Kidney tubule cell (primary cell): ENCODE measurements at regions not wholly inside any gene's neighbourhood (a gene's known extent, or its start where the extent isn't known, plus 50 kb on each side); places are given as distances from the start of the nearest gene placed in this dataset.
"Not testable (repeated sequence)": the region's sequence is repeated elsewhere in the genome, so short reads cannot be mapped to it uniquely, and the experiment has no call there.

Experiments
- DNase-seq: peaks from one replicate; pipeline ENCODE4 v3.0.0-alpha.2; 2018; ENCODE audit warnings: low spot score

DNA sequence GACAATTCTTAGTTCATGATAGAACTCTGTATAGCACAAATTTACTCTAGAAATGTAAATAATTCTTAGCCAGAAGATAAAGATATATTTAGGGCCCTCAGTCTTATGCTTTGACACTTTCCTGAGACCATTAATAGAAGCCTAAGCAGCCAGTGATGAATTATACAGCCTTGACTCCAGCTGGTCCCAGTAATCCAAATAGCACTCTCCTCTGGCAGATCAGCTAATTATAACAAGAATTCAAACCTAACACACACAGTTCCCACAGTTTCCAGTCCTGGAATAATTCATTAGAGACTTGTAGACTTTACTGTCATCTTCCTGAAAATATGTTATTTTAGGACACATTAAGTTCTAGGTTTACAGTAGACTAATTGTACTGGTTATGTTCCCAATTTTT is 50.4 kb downstream of the SHOC1 start:
- no peak for DNase-seq

DNA sequence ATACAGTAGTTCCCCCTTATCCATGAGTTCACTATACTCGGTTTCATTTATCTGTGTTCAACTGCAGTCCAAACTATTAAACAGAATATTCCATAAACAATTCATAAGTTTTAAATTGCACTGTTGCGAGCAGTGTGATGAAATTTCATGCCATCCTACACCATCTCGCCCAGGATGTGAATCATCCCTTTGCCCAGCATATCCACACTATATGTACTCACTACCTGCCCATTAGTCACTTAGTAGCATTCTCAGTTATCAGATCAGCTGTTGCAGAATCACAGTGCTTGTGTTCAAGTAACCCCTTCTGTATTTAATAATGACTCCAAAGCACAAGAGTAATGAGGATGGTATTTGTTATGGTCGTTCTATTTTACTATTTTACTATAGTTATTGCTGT is 51.5 kb downstream of the SHOC1 start:
- DNase-seq, result peak; percentile 90

DNA sequence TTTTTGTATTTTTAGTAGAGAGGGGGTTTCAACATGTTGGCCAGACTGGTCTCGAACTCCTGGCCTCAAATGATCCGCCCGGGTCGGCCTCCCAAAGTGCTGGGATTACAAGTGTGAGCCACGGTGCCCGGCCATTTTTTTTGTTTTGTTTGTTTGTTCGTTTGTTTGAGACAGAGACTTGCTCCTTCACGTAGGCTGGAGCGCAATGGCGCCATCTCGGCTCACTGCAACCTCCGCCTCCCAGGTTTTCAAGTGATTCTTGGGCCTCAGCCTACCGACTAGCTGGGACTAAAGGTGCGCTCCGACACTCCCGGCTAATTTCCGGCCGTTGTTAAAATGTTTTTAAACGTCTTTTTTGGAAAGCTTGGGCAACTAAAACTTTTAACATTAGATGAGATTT is 54.0 kb downstream of the SHOC1 start:
- DNase-seq, result no peak

DNA sequence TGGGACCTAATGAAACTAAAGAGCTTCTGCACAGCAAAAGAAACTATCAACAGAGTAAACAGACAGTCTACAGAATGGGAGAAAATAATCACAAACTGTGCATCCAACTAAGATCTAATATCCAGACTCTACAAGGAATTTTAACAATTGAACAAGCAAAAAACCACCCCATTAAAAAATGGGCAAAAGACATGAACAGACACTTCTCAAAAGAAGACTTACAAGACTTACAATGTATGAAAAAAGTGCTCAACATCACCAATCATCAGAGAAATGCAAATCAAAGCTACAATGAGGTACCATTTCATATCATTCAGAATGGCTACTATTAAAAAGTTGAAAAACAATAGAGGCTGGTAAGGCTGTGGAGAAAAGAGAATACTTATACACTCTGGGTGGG is 58.0 kb downstream of the SHOC1 start:
- DNase-seq, result no peak

DNA sequence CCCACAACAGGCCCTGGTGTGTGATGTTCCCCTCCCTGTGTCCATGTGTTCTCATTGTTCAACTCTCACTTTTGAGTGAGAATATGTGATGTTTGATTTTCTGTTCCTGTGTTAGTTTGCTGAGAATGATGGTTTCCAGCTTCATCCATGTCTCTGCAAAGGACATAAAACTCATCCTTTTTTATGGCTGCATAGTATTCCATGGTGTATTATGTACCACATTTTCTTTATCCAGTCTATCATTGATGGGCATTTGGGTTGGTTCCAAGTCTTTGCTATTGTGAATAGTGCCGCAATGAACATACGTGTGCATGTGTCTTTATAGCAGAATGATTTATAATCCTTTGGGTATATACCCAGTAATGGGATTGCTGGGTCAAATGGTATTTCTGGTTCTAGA is 59.4 kb downstream of the SHOC1 start:
- not testable (repeated sequence) for DNase-seq

DNA sequence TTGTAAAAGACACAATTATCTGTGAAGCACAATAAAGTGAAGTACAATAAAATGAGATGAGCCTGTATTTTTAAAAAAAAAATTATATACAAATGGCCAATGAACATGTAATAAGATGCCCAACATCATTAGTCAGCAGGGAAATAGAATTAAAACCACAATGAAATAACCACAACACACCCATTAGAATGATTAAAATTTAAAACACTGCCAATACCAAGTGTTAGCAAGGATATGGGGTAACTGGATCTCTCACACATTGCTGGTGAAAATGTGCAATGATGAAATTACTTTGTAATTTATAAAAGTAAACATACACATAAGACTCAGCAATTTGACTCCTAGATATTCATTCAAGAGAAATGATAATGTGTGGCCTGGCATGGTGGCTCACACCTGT is 62.8 kb downstream of the SHOC1 start:
- DNase-seq, result peak; percentile 25

DNA sequence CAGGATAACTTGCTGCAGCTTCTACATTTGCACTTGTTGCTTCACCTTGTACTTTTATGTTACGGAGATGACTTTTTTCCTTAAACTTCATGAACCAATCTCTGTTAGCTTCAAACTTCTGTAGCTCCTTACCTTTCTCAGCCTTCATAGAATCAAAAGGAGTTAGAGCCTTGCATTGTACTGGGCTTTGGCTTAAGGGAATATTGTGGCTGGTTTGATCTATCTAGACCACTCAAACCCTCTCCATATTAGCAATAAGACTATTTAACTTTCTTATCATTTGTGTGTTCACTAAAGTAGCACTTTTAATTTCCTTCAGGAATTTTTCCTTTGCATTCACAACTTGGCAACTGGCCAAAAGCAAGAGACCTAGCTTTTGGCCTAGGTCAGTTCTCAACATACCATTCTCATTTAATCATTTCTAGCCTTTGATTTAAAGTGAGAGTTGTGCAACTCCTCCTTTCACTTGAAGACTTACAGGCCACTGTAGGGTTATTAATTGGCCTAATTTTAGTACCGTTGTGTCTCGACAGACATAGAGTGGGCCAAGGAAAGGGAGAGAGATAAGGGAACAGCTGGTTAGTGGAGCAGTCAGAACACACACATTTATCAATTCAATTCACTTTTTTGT is 63.7 kb downstream of the SHOC1 start:
- DNase-seq, result peak; percentile 64

DNA sequence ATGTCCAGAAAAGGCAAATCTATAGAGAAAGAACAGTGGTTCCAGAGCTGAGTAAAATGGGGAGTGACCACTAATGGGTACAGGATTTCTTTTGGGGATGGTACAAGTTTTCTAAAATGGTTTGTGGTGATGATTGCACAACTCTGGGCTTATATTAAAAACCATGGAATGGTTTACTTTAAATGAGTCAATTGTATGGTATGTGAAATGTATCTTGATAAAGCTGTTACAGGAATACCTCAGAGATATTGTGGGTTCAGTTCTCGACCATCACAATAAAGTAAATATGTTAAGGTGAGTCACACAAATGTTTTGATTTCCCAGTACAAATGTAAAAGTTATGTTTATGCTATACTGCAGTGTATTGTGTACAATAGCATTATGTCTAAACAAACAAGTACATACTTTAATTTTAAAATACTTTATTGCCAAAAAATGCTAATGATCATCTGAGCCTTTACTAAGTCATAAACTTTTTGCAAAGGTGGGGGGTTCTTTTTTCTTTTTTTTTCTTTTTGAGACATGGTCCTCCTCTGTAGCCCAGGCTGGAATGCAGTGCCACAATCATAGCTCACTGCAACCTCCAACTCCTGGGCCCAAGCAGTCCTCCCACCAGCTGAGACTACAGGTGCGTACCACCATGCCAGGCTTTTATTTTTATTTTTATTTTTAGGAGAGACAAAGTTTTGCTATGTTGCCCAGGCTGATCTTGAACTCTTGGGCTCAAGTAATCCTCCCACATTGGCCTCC is 65.9 kb downstream of the SHOC1 start:
- DNase-seq, result peak; percentile 86

DNA sequence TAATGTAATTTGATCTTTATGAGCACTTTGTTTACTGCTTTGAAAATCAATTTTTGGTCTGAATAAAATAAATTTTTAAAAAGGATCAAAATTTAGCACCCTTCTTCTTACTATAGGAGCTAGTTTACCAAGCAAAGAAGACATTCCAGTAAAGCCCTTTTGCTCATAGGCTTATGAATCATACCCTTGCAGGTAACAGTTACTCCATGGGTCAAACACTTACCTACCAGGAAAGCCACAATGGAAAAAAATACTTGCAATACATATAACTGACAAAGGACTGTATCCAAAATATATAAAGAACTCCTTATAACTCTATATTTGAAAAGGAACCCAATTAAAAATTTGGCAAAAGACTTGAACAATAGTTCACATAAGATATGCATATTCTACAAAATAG is 66.6 kb downstream of the SHOC1 start:
- peak; percentile 79 for DNase-seq

DNA sequence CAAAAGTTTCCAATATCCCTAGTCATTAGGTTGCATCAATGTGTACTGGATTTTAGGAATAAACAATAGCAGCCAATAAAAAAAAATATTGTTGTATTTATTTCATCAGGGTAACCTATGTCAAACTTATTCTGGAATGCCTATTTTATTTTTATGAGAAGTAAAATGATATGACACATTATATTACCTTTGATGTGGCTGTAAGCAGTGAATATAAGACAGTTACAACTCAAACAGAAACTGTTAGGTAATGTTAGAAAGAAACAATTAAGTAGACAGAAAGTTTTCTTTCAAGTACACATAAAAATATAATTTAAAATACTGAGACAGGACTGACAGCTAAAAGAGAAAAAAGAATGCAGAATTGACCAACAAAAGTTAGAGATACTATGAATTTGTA is 65.5 kb downstream of the GNG10 start:
- no peak for DNase-seq

DNA sequence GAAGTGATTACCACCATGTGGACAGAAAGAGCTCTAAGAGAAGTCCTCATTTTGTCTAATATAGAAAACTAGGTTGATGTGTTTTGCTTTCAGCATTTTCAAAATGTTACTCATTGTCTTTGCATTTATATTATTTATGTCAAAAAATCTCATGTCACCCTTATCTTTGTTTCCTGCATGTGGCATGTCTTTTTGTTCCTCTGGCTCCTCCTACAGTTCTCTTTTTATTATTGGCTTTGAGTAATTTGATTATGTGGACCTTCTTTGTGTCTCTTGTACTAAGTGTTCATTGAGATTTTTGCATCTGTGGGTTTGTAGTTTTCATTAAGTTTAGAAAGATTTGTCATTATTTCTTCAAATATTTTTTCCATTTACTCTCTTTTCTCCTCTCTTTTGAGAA is 58.8 kb downstream of the GNG10 start:
- DNase-seq, result no peak
